Hepatocyte (in vitro differentiated cells): ENCODE measurements at regions not wholly inside any gene's neighbourhood (a gene's known extent, or its start where the extent isn't known, plus 50 kb on each side); places are given as distances from the start of the nearest gene placed in this dataset.
"Not testable (repeated sequence)": the region's sequence is repeated elsewhere in the genome, so short reads cannot be mapped to it uniquely, and the experiment has no call there.

Experiments
- CTCF ChIP-seq: fragments of 200-600 bp; sonication (generic); IDR thresholded peaks from 2 replicates; pipeline ENCODE4 v1.5.1; 2016; ENCODE audit warnings: antibody characterized with exemption, mild to moderate bottlenecking; ENCODE audit not compliant: poor library complexity
- EZH2 ChIP-seq: fragments of 200-600 bp; sonication (generic); IDR thresholded peaks from 2 replicates; pipeline ENCODE4 v1.6.1; 2016; ENCODE audit warnings: antibody characterized with exemption, mild to moderate bottlenecking, borderline replicate concordance

GRCh38 chr4:9522903-9523302 lies 78.7 kb downstream of the DEFB131A start:
- TF ChIP-seq EZH2, CTCF: not testable (repeated sequence)
